WERI-Rb-1 (cell line): ENCODE measurements at regions not wholly inside any gene's neighbourhood (a gene's known extent, or its start where the extent isn't known, plus 50 kb on each side); places are given as distances from the start of the nearest gene placed in this dataset.

ENCODE experiments used
- DNase-seq: peaks from one replicate; pipeline ENCODE4 v3.0.0-alpha.2; 2020
- H3K27ac ChIP-seq: fragments of 250-450 bp; sonication (Bioruptor Pico); 2 replicates; pipeline ENCODE4 v1.5.1; 2020; ENCODE audit warnings: mild to moderate bottlenecking, moderate library complexity
- H3K27me3 ChIP-seq: fragments of 250-450 bp; sonication (Bioruptor Pico); 2 replicates; pipeline ENCODE4 v1.5.1; 2021; ENCODE audit warnings: mild to moderate bottlenecking, low read depth, moderate library complexity; ENCODE audit not compliant: insufficient read depth, severe bottlenecking
- H3K36me3 ChIP-seq: fragments of 250-450 bp; sonication (Bioruptor Pico); 2 replicates; pipeline ENCODE4 v1.5.1; 2020; ENCODE audit warnings: mild to moderate bottlenecking, moderate library complexity
- H3K4me3 ChIP-seq: 2 replicates; pipeline ENCODE4 v1.5.1; 2011; ENCODE audit warnings: low read depth, mild to moderate bottlenecking, control low read depth, low read length
- H3K9me3 ChIP-seq: fragments of 250-450 bp; sonication (Bioruptor Pico); 2 replicates; pipeline ENCODE4 v1.5.1; 2021; ENCODE audit warnings: mild to moderate bottlenecking, moderate library complexity; ENCODE audit not compliant: severe bottlenecking
- TF ChIP-seq, protein P1 (sequence below): IDR thresholded peaks from 2 replicates; pipeline ENCODE4 v1.5.1; 2011; ENCODE audit warnings: low read depth, mild to moderate bottlenecking, control low read depth, inconsistent platforms, low read length

DNA sequence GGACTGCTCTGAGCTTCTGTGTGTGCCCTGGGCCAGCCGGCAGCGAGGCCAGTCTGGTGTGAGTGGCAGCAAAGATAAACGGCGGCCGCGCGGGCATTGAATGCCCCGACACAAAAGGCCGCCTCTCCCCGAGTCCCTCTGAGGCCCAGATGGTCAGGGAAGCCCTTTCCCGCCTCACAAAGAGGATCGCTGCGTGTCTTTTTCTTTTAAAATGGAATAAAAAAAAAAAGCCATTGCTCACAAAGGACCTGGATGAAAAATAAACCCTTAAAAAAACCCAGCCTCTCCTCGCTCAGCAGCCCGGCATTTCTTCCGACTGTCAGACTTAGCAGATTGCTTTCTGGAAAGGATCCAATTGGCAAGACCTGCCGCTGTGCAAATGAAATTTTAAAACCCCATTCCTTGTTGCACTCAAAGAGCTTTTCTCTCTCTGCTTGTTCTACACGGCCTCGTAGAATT is 578.7 kb downstream of the BCOR start:
- no peak for DNase-seq

DNA sequence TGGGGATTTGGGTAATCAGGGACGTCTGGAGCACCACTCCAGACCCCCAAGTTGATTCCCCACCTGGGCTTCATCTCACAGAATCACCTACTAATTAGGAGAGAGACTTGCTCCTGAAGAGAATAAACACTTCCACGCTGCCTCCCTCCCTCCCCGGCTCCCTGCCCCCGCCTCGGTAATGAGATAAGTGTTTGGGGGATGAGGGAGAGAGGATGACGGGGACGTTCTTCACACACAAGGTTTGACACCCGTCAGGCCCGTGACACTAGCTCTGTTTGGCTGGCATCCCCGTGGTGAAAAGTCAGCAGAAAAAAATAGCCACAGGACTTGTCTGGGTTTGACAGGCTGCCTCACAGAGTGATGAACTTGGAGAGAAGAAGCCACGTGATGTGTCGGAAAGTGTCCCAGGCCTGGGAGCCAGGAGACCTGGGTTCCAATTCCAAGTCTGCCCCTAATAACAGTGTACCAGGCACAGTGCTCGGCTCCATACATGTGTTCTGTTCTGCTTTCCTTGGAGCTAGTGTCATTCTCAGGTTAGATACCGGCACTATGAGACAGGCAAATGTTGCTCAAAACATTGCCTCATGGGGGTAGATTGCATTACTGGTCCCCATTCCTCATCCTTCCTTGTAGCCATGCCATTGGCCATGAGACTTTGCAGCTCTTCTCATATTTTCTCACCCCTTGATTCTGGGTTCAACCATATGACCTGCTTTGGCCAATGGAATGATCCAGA is 578.0 kb downstream of the BCOR start:
- peaks cover 5% of the 10 kb centered on the region for H3K9me3 ChIP-seq
- DNase-seq: peak; percentile 41
- H3K4me3 ChIP-seq: no peak overlapping the region
- H3K36me3 ChIP-seq: no peaks in the 10 kb centered on the region
- H3K27ac ChIP-seq: peak overlapping the region; percentile 73
- no peaks in the 10 kb centered on the region for H3K27me3 ChIP-seq
- TF ChIP-seq, protein P1, sequence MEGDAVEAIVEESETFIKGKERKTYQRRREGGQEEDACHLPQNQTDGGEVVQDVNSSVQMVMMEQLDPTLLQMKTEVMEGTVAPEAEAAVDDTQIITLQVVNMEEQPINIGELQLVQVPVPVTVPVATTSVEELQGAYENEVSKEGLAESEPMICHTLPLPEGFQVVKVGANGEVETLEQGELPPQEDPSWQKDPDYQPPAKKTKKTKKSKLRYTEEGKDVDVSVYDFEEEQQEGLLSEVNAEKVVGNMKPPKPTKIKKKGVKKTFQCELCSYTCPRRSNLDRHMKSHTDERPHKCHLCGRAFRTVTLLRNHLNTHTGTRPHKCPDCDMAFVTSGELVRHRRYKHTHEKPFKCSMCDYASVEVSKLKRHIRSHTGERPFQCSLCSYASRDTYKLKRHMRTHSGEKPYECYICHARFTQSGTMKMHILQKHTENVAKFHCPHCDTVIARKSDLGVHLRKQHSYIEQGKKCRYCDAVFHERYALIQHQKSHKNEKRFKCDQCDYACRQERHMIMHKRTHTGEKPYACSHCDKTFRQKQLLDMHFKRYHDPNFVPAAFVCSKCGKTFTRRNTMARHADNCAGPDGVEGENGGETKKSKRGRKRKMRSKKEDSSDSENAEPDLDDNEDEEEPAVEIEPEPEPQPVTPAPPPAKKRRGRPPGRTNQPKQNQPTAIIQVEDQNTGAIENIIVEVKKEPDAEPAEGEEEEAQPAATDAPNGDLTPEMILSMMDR: no peak

More for the DNA sequence above, 578.7 kb downstream of the BCOR start:
- Histone ChIP-seq H3K4me3 (no peak overlapping the region), H3K9me3 (peaks cover 5% of the 10 kb centered on the region), H3K27me3 (no peaks in the 10 kb centered on the region), H3K36me3 (no peaks in the 10 kb centered on the region), H3K27ac (peak overlapping the region; percentile 73)
- TF ChIP-seq, protein P1: no peak

DNA sequence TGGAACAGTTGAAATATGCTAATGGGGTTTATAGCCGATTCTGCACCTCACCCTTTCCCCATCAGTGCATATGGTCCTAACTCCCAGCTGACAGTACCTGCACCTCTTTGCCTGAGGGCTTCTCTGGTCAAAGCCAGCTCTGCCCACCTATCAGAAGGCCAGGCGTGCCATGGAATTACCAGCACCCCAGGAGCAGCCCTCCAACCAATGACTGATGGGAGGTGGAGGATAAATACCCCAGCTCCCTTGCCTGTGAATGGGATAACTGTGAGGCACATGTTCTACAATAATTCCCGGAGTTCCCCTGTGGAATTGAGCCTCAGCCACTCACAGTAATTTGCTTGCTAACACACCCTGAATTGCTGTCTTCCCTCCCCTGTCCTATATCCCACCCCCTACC is 572.0 kb downstream of the BCOR start:
- Histone ChIP-seq H3K4me3 (no peak overlapping the region), H3K36me3 (no peaks in the 10 kb centered on the region), H3K27ac (peak overlapping the region; percentile 96), H3K27me3 (no peaks in the 10 kb centered on the region), H3K9me3 (peaks cover 5% of the 10 kb centered on the region)
- TF ChIP-seq, protein P1: no peak
- DNase-seq: no peak

DNA sequence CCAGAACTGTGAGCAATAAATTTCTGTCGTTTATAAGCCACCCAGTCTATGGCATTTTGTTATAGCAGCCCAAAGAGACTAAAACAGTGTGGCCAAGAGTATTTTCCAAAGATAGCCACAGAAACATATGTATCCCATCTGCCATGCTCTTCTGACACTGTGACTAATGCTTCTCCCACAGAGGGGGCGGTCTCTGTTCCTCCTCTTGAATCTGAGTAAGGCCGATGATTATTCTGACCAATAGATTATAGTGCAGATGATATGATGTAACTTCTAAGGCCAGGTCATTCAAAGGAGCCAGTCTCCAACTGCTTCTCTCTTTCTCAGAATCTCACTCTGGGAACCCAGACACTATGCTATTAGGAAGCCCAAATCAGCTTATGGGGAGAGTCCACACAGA is 570.7 kb downstream of the BCOR start:
- H3K4me3 ChIP-seq: no peak overlapping the region
- H3K27ac ChIP-seq: peak overlapping the region; percentile 96
- no peaks in the 10 kb centered on the region for H3K27me3 ChIP-seq
- H3K36me3 ChIP-seq: no peaks in the 10 kb centered on the region
- TF ChIP-seq, protein P1: no peak
- H3K9me3 ChIP-seq: peaks cover 5% of the 10 kb centered on the region
- peak; percentile 82 for DNase-seq

DNA sequence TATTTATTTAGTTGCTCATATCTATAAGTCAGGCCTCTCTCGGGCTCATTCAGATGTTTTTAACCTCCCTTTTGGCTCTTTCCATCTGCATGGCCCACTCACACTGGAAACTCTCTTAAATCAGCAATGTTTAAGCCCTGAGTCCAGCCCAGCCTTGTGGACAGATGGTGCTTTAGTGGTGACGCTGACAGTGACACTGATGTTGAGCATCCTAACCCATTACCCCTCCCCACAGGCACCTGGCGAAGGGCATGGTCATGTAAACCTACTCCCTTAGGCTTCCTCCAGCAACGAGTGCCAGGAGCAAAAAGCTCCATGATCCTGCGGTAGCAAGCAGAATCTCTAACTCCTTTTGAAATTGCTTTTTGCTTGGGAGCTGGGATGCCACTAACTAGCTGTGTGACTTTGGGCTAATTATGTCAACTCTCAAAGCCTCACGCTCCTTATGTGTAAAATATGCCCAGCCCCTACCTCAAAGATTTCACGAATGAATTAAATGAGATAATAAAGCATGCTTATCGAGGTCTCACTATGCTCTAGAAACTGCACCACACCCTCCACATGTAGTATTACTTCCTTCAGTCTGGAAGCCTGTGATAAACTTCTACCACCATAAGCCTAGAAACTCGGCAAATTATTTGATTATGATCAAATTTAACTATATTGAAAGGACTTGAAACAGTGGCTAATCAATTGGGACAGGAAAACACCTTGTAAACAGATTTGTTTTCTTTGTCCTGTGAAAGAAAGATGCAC is 569.4 kb downstream of the BCOR start:
- Histone ChIP-seq H3K27me3 (no peaks in the 10 kb centered on the region), H3K27ac (peak overlapping the region; percentile 96), H3K36me3 (no peaks in the 10 kb centered on the region), H3K4me3 (no peak overlapping the region), H3K9me3 (peaks cover 3% of the 10 kb centered on the region)
- TF ChIP-seq, protein P1: no peak
- DNase-seq: peak; percentile 93
